ENCODE measurements at regions not wholly inside any gene's neighbourhood (a gene's known extent, or its start where the extent isn't known, plus 50 kb on each side); places are given as distances from the start of the nearest gene placed in this dataset.
A peak's percentile ranks its signal among the peaks of the same experiment; 100 is the strongest.
"Not testable (repeated sequence)": the region's sequence is repeated elsewhere in the genome, so short reads cannot be mapped to it uniquely, and the experiment has no call there.

DNA sequence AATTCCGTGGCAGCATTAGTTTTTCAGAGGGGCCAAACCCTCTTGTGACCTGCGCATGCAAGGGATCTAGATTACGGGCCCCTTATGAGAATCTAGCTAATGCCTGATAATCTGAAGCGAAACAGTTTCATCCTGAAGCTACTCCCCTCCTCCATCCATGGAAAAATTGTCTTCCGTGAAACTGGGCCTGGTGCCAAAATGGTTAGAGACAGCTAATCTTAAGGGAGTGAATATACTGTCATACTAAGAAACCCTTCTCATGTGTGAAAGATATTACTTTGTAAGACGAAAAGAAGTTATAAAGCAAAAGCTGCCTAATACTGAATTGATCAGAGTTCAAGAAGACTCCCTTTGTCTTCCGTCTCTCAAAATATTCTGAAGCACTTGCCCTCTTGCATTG is 166.3 kb downstream of the DUSP10 start:
- H3K4me3 ChIP-seq: peak overlapping the region in 1 of 4 donors; percentile 5
- no peaks in the 10 kb centered on the region for H3K27me3 ChIP-seq
- intact Hi-C loops (cut with DNase I; ENCODE audit: low total_unique reads) (no loop called here), in situ Hi-C loops (cut with MboI; ENCODE audit: low sequenced_read_pairs in 4 of 4) (no loop called here)
- TF ChIP-seq POLR2A (IDR thresholded peaks at IDR 0.05): no peak
- TF ChIP-seq, protein P1, sequence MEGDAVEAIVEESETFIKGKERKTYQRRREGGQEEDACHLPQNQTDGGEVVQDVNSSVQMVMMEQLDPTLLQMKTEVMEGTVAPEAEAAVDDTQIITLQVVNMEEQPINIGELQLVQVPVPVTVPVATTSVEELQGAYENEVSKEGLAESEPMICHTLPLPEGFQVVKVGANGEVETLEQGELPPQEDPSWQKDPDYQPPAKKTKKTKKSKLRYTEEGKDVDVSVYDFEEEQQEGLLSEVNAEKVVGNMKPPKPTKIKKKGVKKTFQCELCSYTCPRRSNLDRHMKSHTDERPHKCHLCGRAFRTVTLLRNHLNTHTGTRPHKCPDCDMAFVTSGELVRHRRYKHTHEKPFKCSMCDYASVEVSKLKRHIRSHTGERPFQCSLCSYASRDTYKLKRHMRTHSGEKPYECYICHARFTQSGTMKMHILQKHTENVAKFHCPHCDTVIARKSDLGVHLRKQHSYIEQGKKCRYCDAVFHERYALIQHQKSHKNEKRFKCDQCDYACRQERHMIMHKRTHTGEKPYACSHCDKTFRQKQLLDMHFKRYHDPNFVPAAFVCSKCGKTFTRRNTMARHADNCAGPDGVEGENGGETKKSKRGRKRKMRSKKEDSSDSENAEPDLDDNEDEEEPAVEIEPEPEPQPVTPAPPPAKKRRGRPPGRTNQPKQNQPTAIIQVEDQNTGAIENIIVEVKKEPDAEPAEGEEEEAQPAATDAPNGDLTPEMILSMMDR (IDR thresholded peaks at IDR 0.05 in 4 of 5, conservative IDR thresholded peaks at IDR 0.05 in 1 of 5): no peak
- DNase-seq (no peak), ATAC-seq (no peak)
- H3K4me1 ChIP-seq: peaks cover 10 to 14% of the 10 kb centered on the region in 2 donors
- H3K36me3 ChIP-seq: no peaks in the 10 kb centered on the region
- H3K9me3 ChIP-seq: no peaks in the 10 kb centered on the region
- H3K27ac ChIP-seq: no peak overlapping the region

DNA sequence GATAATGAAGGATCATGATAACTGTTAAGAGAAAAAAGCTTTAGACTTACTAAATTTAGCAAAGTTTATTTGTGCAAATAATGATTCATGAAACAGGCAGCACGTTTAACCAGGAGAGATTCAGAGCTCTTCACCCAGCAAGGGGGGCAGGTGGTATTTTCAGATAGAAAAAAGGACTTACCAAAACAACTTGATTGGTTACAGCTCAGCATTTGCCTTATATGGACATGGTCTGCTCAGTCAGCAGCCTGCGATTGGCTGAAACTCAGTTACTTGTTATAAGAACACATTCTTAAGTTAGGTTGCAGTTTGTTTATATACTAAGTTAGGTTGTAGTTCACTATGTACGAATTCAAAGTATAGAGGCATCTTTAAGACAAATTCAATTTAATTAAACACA is 165.6 kb downstream of the DUSP10 start:
- intact Hi-C loops (cut with DNase I; ENCODE audit: low total_unique reads) (no loop called here), in situ Hi-C loops (cut with MboI; ENCODE audit: low sequenced_read_pairs in 4 of 4) (no loop called here)
- no peak for ATAC-seq
- Histone ChIP-seq H3K27ac (no peak overlapping the region), H3K4me3 (no peak overlapping the region), H3K4me1 (peaks cover 10 to 14% of the 10 kb centered on the region in 2 donors), H3K27me3 (no peaks in the 10 kb centered on the region), H3K9me3 (no peaks in the 10 kb centered on the region), H3K36me3 (no peaks in the 10 kb centered on the region)
- no peak for DNase-seq
- TF ChIP-seq POLR2A (IDR thresholded peaks at IDR 0.05): no peak
- TF ChIP-seq, protein P1 (IDR thresholded peaks at IDR 0.05 in 4 of 5, conservative IDR thresholded peaks at IDR 0.05 in 1 of 5): no peak

DNA sequence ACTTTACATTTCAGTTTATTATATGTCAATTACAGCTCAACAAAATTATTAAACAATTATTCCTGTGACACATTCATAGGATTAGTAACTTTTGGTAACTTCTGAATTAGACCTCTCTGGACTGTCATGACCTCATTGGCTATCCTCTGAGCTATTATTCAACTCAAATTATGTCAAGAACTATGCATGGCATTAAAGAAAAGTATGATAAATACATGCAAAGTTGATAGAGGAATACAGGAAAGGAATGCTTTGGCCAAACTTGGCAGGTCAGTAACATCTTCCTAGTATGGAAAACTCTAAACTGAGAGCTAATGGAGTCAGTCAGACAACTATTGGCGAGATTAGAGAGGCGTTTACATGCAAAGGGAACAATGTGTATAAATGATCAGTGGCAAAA is 158.4 kb downstream of the DUSP10 start:
- no peaks in the 10 kb centered on the region for H3K27me3 ChIP-seq
- no peaks in the 10 kb centered on the region for H3K36me3 ChIP-seq
- H3K4me1 ChIP-seq: no peaks in the 10 kb centered on the region
- ATAC-seq (no peak), DNase-seq (no peak)
- H3K4me3 ChIP-seq: no peak overlapping the region
- H3K27ac ChIP-seq: no peak overlapping the region
- no peaks in the 10 kb centered on the region for H3K9me3 ChIP-seq
- in situ Hi-C loops (cut with MboI; ENCODE audit: low sequenced_read_pairs in 4 of 4) (no loop called here), intact Hi-C loops (cut with DNase I; ENCODE audit: low total_unique reads) (no loop called here)
- TF ChIP-seq, protein P1 (IDR thresholded peaks at IDR 0.05 in 4 of 5, conservative IDR thresholded peaks at IDR 0.05 in 1 of 5): no peak
- TF ChIP-seq POLR2A (IDR thresholded peaks at IDR 0.05): no peak

DNA sequence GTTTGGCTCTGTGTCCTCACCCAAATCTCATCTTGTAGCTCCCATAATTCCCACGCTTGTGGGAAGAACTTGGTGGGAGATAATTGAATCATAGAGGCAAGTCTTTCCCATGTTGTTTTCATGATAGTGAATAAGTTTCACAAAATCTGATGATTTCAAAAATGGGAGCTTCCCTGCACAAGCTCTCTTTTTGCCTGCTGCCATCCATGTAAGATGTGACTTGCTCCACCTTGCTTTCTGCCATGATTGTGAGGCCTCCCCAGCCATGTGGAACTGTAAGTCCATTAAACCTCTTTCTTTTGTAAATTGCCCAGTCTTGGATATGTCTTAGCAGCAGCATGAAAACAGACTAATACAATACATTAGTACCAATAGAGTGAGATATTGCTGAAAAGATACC is 154.9 kb downstream of the DUSP10 start:
- H3K9me3 ChIP-seq; in situ Hi-C loops (cut with MboI; ENCODE audit: low sequenced_read_pairs in 4 of 4); H3K27me3 ChIP-seq; DNase-seq; H3K4me3 ChIP-seq; H3K36me3 ChIP-seq; ATAC-seq; H3K27ac ChIP-seq; intact Hi-C loops (cut with DNase I; ENCODE audit: low total_unique reads); H3K4me1 ChIP-seq: not testable (repeated sequence)

DNA sequence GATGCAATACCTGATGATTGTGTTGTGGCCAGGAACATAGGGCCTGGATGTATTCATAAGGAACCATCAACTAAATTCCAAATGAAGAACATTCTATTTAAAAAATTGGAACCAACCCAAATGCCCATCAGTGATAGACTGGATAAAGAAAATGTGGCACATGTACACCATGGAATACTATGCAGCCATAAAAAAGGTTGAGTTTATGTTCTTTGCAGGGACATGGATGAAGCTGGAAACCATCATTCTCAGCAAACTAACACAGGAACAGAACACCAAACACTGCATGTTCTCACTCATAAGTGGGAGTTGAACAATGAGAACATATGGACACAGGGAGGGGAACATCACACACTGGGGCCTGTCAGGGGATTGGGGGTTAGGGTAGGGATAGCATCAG is 150.6 kb downstream of the DUSP10 start:
- DNase-seq; H3K27me3 ChIP-seq; H3K4me1 ChIP-seq; H3K9me3 ChIP-seq; in situ Hi-C loops (cut with MboI; ENCODE audit: low sequenced_read_pairs in 4 of 4); H3K4me3 ChIP-seq; H3K36me3 ChIP-seq; ATAC-seq; intact Hi-C loops (cut with DNase I; ENCODE audit: low total_unique reads); H3K27ac ChIP-seq: not testable (repeated sequence)

DNA sequence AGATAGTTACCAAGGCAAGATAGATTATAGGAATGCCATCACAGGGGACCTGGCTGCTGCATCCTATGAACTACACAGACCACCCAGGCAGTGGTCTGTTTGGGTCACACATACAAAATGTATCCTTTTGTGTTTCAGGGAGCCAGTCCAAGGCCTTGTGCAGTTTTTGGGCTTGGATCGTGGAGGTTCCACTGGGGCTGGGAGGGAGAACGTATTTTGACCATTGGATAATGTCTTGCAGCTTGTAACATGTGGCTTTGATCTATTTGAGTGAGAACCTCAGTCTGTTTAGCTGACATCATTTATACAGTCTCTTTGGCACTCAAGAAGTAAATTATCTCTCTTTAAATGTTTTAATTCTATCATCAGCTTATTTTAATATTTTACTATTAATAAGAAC is 147.3 kb downstream of the DUSP10 start:
- intact Hi-C loops (cut with DNase I; ENCODE audit: low total_unique reads): no loop called here
- Histone ChIP-seq H3K36me3 (no peaks in the 10 kb centered on the region), H3K4me1 (no peaks in the 10 kb centered on the region), H3K27ac (no peak overlapping the region), H3K27me3 (no peaks in the 10 kb centered on the region), H3K4me3 (no peak overlapping the region), H3K9me3 (no peaks in the 10 kb centered on the region)
- ATAC-seq (no peak), DNase-seq (no peak)
- no peak for TF ChIP-seq POLR2A (IDR thresholded peaks at IDR 0.05)
- TF ChIP-seq, protein P1 (IDR thresholded peaks at IDR 0.05 in 4 of 5, conservative IDR thresholded peaks at IDR 0.05 in 1 of 5): no peak
- in situ Hi-C loops (cut with MboI; ENCODE audit: low sequenced_read_pairs in 4 of 4): no loop called here
